GM21619 (cell line): ENCODE measurements at regions not wholly inside any gene's neighbourhood (a gene's known extent, or its start where the extent isn't known, plus 50 kb on each side); places are given as distances from the start of the nearest gene placed in this dataset.
"Not testable (repeated sequence)": the region's sequence is repeated elsewhere in the genome, so short reads cannot be mapped to it uniquely, and the experiment has no call there.

ENCODE experiments used
- ATAC-seq: cut with Tn5 transposase; IDR thresholded peaks from one replicate; pipeline ENCODE4 v1.9.1; 2021; ENCODE audit not compliant: unreplicated experiment

DNA sequence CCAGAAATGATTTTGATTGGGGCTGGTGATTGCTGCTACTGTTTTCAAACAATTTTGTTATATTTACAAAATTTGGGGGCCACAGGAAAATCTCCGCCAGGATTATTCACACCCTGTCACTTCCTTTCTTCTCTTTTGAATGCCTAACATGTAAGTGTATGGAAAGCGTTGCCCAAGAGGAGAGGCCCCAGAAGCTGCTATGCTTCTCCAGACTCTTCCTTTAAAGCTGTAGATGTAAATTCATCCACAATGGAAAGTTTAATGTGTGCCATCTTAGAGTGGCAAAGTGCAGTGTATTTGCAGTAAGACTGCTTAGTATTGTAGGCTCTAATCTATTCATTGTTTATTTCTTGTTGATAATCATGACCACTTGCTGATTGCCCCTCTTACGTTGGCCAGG lies 136.7 kb upstream of the LRIG3 start:
- no peak for ATAC-seq

DNA sequence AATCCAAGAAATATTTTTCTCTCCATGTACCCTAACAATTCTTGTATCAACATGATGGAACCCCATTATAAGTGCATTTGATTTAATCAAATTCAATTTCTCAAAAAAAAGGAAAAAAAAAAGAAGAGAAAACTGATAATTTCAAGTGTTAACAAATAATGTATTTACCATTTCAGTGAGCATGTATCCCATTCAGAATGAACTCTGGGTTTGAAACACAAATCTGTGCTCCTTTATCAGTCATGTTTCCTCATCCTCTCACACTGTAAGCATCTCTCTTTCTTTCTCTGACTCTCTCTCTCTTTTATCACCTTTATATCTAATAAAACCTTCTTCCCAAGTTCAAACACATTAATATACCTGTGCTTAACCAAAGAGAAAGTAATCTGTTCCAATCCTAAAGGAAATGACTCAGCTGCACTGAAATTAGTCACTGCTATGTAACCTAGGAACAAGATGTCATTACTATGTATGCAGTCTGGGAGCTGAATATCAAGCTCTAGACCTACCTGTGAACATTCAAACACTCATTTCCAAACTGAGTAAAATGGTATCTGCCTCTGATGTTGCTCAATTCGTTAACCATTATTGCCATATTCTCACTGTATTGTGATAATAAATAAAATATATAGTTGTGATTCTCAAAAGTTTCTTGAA lies 135.0 kb upstream of the LRIG3 start:
- peak; percentile 77 for ATAC-seq

DNA sequence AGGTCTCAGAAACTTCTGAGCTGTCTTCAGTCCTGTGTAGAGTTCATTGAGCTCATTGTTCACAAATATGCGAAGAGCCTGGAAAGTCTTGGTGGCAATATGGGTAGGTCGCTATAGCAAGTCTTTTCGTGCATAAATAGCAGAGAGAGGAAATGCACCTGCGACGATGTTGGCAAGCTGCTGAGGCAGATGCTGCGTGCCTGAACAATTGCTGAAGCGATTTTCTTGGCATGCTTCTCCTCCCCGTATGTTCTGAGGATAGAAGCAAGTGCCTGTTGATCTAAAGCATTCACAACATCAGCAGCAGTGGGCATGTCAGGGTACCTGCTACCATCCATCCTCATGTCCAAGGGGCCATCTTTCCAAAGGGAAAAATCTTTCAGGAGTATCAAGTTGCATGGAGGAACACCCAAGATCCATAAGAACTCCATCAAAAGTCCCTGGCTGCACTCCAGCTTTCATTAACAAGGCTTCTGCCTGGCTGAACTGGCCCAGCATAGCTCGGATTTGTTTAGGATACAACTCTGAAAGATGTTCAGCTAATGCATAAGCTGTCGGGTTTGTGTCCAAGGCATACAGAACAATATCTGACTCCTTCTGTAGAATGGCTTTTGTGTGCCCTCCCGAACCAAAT lies 133.1 kb upstream of the LRIG3 start:
- not testable (repeated sequence) for ATAC-seq

DNA sequence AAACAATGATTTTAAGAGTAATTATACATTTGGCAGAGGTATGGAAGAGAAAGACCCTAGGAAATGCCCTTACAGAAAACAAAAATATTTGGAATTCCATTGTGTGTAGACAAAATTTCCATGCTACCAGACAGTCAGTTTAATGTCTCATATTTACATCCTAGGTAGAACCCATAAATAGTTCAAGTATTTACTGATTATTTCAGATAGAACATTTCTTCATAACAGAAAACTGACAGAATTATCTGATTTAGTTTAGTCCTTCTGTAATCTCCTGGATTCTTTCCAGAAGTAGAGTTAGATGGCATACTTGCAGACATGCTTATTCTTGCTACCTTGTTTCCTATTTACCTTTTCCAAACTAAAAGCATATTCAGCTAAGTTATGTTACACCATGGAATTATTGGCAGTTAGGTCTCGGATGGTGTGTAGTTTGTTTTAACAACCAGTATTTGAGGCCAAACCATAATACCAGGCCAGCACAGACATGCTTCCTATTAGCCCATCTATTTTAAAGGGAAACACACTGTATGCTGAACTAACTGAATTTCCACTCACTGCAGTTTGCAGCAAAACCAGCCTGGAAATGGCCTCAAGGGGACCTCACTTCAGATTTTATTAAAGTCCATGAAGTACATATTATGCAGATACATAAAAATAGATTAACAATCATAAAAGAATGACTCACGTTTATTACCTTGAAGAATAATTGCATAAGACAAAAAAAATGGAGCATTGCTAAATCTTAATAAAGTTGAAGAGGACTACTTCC lies 126.6 kb upstream of the LRIG3 start:
- no peak for ATAC-seq

DNA sequence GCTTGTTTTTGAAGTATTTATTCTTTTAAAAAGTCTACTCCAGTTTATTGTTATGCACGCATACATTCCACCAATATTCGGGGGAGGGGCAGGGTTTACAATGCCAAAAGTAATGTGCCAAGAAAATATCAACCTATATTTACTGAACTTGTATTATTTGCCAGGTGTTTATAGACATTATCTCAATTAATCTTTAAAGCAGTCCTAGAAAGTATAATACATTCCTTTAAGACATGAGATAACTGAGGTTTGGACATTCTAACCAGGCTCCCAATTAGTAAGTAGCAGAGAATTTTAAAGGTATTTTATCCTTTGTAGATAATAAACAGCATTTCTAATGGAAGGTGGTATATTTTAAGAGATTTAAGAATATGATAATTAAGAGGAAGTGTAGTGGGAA lies 124.5 kb upstream of the LRIG3 start:
- no peak for ATAC-seq

DNA sequence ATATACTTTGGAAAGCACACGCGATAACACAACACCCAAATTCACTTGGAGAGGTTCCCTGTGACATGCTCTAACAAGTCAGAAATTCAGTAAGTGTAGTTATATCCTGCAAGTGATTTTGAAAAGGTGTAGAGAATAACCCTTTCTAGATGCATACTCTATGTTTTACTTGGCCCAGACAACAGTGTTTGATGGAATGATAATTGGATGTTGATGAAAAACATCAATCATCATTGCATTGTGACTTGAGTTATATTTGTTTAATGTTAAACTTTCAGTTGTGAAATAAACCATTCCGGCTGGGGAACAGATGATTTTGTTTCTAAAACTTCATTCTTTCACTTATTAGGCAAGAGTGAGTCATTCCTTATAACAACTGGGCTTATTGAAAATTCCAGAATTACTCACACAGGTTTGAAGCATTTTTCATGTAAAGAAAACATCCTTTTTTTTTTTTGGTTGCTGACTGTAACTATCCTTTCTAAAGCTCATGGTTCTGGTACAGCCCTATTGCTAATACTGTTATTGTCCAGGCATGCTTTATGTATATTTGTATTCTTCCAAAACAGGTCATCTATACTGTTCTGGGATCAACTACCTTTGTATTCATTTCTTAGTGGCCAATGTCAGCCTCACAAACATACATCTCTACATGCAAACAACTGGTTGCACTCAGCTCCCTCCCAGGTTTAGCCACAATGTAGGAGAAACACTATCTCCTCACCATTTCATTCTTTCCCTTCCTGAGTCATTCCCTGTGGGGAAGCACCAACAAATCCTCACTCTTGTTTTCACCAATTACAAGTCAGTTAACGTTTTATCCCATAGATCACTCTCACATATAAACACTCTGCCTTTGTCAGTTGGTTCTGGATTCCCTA lies 121.2 kb upstream of the LRIG3 start:
- no peak for ATAC-seq

DNA sequence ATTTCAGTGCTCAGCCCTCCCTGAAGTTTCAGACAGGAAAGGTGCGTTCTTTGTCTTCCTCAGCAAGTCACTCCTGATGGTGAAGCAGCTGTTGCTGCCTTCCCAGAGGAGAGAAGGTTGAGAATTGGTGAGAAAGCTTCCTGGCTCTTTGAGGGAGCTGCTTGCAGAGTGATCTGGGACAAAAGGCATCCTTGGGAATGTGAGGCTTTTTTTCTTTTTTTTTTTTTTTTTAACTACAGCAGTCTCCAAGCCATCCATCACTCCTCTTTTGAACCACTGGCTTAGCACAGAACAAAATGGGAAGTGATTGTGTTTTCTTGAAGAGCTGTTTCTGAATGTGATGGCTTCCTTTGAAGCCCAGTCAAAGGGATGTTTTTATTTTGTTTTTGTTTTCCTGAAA lies 120.4 kb upstream of the LRIG3 start:
- ATAC-seq, result no peak

DNA sequence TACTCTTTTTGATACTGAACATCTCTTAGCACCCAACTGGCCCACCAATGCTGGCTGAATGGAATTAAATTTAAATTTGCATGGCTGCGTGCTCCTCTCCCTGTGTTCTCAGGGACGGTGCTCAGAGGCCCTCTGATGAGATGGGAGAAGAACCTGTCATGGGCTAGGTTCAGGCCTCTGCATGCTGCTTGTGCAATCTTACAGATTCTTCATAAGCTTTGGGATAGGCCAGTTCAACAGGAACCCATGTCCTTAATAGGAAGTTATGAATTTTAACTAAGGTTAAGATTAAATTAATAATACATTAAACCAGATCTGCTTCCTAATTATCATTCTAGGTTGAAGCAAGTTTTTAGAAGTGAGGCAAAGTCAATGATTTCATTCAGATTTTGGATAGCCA lies 119.7 kb upstream of the LRIG3 start:
- ATAC-seq, result no peak

DNA sequence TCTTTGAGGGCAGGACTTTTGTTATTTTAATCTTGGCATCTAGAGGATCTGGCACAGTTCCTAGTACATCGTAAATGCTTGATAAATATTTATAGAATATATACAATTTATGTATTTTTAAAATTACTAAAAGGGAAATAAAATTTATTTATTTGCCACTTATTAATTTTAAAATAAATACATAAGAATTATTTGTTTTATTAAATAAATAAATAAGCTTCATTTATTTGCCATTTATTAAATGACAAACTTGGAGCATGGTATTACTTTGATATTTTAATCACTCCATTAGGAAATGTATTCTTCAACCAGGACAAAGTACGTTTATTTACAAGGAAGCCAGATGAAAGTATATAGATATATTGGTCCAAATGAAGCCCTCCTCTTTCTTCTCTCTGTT lies 118.7 kb upstream of the LRIG3 start:
- ATAC-seq, result no peak

DNA sequence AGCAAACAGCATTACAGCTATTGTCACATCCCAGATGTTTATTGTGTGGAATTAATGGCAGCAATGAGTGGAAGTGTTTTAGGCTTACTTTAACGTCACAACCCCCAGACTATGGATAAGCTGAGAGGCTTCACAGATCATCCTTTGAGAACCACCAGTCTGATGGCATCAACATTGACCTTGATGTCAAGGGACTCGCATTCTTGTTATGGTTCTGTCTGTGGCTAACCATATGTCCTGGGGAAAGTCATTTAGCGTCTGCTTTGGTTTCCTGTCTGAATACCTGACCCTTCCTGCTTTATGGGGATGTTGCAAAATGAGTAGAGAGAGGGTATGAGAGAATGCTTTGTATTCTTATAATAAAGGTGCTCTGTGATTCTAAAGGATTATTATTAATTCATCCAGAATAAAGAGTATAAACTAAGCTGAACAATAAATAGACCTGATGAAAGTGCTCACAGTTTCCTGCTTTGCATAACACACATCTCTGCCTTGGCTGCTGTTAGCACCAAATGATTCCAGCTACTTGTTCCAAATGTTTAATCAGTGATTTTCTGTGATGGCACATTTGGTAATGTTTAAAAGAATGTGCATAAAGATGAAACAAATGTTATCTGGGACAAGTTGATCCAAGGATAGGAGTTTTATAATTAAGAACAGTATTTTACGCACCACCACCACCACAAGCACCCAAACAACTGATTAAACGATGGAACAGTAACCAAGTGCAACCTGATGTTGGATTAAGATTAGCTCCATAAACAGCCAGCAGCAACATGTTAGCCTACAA lies 116.9 kb upstream of the LRIG3 start:
- ATAC-seq, result no peak

DNA sequence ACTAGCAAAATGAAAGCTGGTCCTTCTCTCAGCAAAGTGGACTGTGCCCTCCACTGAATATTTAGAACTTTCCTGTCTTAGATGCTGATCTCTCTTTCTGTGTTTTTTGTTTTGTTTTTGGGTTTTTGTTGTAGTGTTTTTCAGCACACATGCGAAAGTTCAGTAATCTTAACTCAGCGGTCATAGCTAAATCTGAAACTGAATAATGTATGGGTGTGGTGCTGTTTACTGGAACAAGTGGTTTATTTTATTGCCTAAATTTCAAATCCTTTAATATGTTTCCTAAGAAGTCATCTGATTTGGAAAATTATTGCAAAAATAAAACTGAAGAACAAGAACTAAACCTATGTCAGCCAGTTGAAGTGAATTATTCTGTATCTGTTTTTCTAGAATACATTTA lies 116.0 kb upstream of the LRIG3 start:
- ATAC-seq, result no peak

DNA sequence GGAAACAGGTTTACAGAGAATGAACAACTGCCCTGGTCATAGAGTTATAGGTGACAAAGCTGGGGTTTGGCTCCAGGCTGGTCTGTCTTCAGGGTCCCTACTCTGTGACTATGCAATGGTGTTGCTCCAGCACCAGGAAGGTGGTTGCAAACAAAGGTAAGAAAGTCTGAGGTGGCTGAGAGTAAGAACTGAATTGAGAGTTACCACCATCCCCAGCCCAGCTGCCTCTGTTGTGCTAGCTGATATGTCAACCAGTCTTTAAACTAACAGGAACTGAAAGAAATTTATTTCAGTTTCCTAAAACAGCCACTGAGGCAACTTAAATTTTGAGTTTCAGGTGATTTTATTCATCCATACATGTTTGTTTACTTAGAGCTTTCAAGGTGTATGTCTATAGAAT lies 111.0 kb upstream of the LRIG3 start:
- ATAC-seq, result no peak

DNA sequence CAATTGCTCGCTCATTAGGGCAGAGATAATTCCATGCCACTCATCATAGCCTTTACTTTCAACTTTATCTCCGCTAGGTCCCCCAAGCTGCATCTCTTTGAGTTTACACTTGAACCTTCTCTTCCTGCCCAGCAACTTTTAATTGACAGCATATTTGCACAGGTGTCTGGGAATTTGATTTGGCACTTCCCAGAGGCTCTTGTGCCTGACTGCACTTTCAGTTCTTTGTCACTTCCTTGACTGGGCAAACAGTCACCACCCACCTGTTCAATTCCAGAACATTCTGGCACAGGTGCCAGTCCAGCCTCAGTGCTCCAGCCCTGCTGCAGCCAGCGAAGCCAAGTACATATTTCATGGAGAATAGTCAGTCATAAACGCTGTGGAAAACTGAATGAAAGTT lies 110.1 kb upstream of the LRIG3 start:
- ATAC-seq, result no peak

DNA sequence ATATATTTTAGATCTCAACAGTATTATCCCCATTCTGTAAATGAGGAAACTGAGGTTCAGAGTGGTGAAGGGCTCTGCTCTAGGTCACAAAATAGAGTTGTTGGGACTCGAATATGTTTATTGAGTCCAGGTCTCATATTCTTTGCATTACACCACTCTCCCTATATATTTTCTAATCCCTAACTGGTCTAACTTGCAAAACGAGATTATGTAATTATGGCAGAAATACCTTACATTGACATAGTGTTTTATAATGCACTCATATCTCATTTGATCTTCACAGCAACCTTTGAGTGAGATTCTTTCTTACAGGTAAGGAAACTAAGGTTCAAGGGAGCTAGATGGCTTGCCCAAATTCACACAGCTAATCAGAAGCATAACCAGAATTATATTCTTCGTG lies 106.9 kb upstream of the LRIG3 start:
- ATAC-seq, result no peak

DNA sequence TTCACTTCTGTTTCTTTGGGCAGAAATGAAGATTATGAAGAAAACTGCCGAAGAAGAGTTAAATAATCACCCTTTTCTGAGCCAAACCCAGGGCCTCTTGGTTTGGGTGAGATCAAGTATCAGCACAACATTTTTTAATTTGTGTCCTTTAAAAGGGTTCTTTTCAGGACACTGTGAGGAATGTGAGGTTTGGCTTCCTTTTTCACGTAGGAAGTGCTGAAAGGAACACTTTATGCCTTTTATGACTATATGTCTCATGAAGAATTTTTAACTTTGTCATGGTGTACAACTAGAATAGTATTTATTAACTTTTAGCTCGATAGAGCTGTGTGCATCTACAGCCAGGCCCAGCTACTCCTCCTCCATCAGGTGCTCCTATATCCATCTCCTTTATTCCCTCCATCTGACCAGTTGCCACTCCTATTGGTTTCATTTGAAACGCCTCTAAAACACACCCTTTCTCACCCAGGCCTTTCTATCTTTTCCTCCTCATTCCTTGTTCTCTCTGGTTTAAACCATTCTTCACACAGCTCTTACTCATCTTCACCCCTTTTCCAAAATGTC lies 103.6 kb upstream of the LRIG3 start:
- ATAC-seq, result no peak

DNA sequence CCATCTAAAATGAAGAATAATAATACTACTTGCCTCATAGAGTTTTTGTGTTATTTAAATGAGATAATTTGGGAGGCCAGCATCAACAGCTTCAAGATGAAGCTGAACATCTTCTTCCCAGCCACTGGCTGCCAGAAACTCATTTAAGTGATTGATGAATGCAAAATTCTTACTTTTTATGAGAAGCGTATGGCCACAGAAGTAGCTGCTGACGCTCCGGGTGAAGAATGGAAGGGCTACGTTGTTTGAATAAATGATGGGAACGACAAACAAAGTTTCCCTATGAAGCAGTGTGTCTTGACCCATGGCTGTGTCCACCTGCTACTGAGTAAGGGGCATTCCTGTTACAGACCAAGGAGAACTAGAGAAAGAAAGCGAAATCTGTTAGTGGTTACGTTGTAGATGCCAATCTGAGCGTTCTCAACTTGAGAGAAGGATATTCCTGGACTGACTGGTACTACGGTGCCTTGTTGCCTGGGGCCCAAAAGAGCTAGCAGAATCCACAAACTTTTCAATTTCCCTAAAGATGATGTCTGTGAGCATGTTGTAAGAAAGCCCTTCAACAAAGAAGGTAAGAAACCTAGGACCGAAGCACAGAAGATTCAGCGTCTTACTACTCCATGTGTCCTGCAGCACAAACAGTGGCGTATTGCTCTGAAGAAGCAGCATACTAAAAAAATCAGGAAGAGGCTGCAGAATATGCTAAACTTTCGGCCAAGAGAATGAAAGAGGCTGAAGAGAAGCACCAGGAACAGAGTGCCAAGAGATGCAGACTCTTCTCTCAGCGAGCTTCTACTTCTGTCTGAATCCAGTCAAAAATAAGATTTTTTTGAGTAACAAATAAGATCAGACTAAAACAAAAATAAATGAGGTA lies 100.0 kb upstream of the LRIG3 start:
- no peak for ATAC-seq

DNA sequence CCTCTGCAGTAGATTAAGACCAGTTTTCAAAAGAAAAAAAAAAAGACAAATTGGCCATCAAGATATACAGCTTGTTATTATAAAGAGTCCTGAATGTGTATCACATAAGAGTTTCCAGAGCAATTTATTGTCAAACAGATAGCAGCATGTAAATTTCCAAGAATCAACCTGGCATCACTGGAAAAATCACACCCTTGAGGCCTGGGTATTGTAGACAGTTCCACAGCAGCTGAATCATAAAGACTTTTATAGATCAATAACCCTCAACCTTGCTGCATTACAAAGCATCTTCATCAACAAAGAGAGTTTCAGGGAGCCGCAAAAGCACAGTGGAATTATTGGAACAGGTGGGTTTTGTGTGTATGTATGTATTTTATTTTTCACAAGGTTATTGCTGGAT lies 94.6 kb upstream of the LRIG3 start:
- no peak for ATAC-seq

DNA sequence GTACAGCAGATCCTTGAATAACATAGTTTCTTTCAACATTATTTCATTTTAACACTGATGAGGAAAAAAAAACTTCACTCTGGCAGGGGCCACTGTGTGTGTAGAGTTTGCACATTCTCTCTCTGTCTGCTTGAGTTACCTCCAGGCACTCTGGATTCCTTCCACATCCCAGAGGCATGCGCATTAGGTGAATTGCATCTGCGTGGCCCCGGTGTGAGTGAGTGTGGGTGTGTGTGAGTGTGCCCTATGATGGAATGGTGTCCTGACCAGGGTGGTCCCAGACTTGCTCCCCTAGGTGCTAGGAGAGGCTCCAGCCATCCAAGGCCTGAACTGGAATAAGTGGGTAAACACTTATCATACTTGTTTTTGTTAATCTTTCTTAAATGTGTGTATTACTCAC lies 90.6 kb upstream of the LRIG3 start:
- no peak for ATAC-seq

DNA sequence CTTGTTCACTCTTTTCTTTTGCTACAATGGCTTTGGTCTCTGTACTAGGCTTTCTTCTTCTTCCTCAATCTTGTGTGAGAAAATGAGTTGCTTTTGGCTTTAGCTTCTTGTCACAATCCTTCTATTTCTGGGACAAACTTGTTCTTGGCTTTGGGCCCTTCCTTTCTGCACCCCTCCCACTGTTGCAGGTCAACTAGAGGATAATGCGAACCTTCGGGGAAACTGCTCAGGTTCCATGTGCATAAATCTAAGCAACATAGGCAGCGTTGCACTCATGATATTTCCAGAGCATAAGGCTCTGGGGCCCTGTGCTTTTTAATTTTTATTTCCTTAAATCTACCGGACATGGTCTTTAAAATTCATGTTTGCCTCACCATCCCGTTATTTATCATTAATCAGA lies 89.8 kb upstream of the LRIG3 start:
- ATAC-seq, result no peak
